Breast epithelium (tissue), 4 donors: ENCODE measurements at regions not wholly inside any gene's neighbourhood (a gene's known extent, or its start where the extent isn't known, plus 50 kb on each side); places are given as distances from the start of the nearest gene placed in this dataset.

Experiments
- DNase-seq, 2 donors: peaks; one replicate each; pipeline ENCODE4 v3.0.0-alpha.2; 2019; ENCODE audit warnings: low spot score in 2 of 2
- H3K27ac ChIP-seq, 2 donors: fragments of 200-600 bp; sonication (generic) in 1 of 2; one replicate each; pipeline ENCODE4 v1.5.1; 2016 to 2019; ENCODE audit warnings: mild to moderate bottlenecking in 1 of 2
- H3K27me3 ChIP-seq, 2 donors: fragments of 200-600 bp; sonication (generic) in 1 of 2; one replicate each; pipeline versions ENCODE4 v1.5.1 to v1.6.0; 2017 to 2019; ENCODE audit warnings: control low read depth in 1 of 2, mild to moderate bottlenecking in 1 of 2
- H3K36me3 ChIP-seq: fragments of 200-600 bp; one replicate; pipeline ENCODE4 v1.5.1; 2019
- H3K4me1 ChIP-seq, 2 donors: fragments of 200-600 bp; sonication (generic); one replicate each; pipeline ENCODE4 v1.5.1; 2016 to 2019; ENCODE audit warnings: control low read depth in 1 of 2
- H3K4me3 ChIP-seq, 3 donors: fragments of 200-600 bp; sonication (generic); 1 replicate in 2 of 3; 2 replicates in 1 of 3; pipeline ENCODE4 v1.5.1; 2016 to 2019; ENCODE audit warnings: mild to moderate bottlenecking in 3 of 3, moderate library complexity in 2 of 3
- H3K9me3 ChIP-seq, 2 donors: fragments of 200-600 bp; sonication (generic) in 1 of 2; one replicate each; pipeline ENCODE4 v1.5.1; 2016 to 2019; ENCODE audit warnings: control low read depth in 1 of 2
- POLR2A ChIP-seq: fragments of 450-650 bp; IDR thresholded peaks from one replicate; pipeline ENCODE4 v1.6.1; 2016; ENCODE audit warnings: antibody characterized with exemption, mild to moderate bottlenecking, moderate library complexity
- POLR2AphosphoS5 ChIP-seq, 3 donors: sonication (generic); formaldehyde crosslinking; IDR thresholded peaks; one replicate each; pipeline ENCODE4 v1.6.1; 2017; ENCODE audit warnings: antibody characterized with exemption in 3 of 3
- intact Hi-C: fragments of 100-400 bp; cut with DNase I; formaldehyde crosslinking; loops from one replicate; pipeline ENCODE4 v1.15.1; 2023; ENCODE audit warnings: low total_unique reads
- TF ChIP-seq, protein P1 (sequence below), 3 donors: fragments of 450-650 bp; IDR thresholded peaks; one replicate each; pipeline ENCODE4 v1.5.1; 2016 to 2017; ENCODE audit warnings: antibody characterized with exemption in 3 of 3, mild to moderate bottlenecking in 3 of 3, moderate library complexity in 3 of 3

DNA sequence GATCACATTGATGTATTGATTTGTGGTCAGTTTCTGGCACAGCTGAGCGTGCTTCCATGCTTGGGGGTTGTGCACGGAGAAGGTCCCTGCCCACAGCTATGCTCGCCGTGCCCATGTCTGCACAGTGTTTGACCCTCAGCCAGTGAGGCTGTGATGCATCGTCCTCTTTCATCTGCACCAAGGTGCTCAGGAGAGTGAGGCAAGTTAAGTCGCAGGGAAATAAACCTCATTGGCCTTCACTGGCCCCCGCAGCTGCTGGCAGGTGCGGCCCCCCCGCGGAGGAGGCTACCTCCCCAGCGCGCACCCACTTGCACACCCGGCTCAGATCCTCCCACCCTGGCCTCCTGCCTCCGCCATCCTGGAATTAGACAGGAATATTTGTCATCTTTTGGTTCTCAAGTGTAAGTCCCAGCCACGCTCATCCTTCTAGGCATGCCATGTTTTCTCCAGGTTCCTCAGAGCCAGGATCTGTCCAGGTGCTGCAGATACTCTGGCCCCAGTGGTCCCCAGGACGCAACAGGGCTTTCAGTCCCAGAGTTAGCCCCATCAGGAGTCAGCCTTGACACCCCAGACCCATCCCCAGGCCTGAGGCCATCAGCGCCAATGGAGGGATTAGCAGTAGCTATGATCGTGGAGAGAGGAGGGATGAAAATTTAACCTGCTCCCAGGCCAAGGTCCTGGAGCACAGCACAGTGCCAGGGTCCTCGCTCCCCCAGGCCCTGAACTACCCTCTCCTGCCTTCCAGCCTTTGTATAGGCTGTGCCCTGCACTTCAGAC is 93.7 kb downstream of the OAT start:
- Histone ChIP-seq H3K27me3 (no peaks in the 10 kb centered on the region), H3K36me3 (no peaks in the 10 kb centered on the region), H3K4me3 (no peak overlapping the region), H3K4me1 (no peaks in the 10 kb centered on the region), H3K9me3 (no peaks in the 10 kb centered on the region), H3K27ac (no peak overlapping the region)
- TF ChIP-seq POLR2AphosphoS5 (IDR thresholded peaks at IDR 0.05) (no peak), POLR2A (no peak)
- TF ChIP-seq, protein P1, sequence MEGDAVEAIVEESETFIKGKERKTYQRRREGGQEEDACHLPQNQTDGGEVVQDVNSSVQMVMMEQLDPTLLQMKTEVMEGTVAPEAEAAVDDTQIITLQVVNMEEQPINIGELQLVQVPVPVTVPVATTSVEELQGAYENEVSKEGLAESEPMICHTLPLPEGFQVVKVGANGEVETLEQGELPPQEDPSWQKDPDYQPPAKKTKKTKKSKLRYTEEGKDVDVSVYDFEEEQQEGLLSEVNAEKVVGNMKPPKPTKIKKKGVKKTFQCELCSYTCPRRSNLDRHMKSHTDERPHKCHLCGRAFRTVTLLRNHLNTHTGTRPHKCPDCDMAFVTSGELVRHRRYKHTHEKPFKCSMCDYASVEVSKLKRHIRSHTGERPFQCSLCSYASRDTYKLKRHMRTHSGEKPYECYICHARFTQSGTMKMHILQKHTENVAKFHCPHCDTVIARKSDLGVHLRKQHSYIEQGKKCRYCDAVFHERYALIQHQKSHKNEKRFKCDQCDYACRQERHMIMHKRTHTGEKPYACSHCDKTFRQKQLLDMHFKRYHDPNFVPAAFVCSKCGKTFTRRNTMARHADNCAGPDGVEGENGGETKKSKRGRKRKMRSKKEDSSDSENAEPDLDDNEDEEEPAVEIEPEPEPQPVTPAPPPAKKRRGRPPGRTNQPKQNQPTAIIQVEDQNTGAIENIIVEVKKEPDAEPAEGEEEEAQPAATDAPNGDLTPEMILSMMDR (IDR thresholded peaks at IDR 0.05): no peak
- intact Hi-C loops: no loop called here
- no peak for DNase-seq

DNA sequence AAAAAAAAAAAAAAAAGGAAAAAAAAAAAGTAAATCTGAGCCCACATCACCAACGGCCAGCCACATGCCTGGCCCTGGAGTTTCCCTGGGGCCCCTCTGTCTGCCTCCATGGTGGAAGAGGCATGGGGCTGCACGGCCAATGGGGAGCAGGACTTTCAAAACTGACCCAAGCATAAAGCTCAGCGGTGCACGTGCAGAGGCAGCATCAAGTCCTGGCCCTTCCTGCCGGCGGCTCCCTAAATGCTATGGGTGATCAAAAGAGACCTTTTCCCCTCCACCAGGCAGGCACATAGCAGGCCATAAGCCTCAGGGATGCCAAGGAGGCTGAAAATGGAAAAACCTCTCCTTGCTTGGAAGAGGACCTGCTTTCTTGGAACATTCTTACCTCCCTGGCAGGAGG is 94.3 kb downstream of the OAT start:
- Histone ChIP-seq H3K4me3 (no peak overlapping the region), H3K9me3 (no peaks in the 10 kb centered on the region), H3K4me1 (no peaks in the 10 kb centered on the region), H3K36me3 (no peaks in the 10 kb centered on the region), H3K27me3 (no peaks in the 10 kb centered on the region), H3K27ac (no peak overlapping the region)
- TF ChIP-seq, protein P1 (IDR thresholded peaks at IDR 0.05): no peak
- no peak for TF ChIP-seq POLR2A
- no peak for TF ChIP-seq POLR2AphosphoS5 (IDR thresholded peaks at IDR 0.05)
- intact Hi-C loops: no loop called here
- no peak for DNase-seq

DNA sequence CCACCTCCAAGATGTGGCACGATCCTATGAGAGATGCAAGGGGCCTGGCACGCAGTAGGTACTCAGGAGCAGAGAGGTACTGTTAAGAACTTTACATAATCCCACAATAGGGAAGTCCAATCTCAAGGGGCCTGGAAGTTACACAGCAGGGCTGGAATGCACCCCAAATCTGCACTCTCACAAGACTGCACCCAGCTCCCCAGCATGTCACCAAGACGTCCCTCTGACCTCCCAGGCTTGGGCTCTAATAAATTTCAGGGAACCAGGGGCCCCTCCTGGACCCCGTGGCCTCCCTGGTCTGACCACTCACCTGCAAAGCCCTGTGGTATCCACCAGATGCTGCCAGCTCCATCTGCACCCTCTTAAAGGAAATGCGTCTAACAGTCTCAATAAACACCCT is 94.9 kb downstream of the OAT start:
- TF ChIP-seq POLR2A (no peak), POLR2AphosphoS5 (IDR thresholded peaks at IDR 0.05) (no peak)
- TF ChIP-seq, protein P1 (IDR thresholded peaks at IDR 0.05): no peak
- Histone ChIP-seq H3K4me1 (no peaks in the 10 kb centered on the region), H3K27ac (no peak overlapping the region), H3K9me3 (no peaks in the 10 kb centered on the region), H3K36me3 (no peaks in the 10 kb centered on the region), H3K27me3 (no peaks in the 10 kb centered on the region), H3K4me3 (no peak overlapping the region)
- intact Hi-C loops: no loop called here
- no peak for DNase-seq

- intact Hi-C loops: no loop called here
These were observed 95.5 kb downstream of the OAT start for GRCh38 chr10:124323111-124323725.

More at GRCh38 chr10:124323111-124323725, 95.5 kb downstream of the OAT start:
- H3K36me3 ChIP-seq: no peaks in the 10 kb centered on the region
- no peak overlapping the region for H3K27ac ChIP-seq
- H3K4me3 ChIP-seq: no peak overlapping the region
- no peak for TF ChIP-seq POLR2AphosphoS5 (IDR thresholded peaks at IDR 0.05)
- TF ChIP-seq, protein P1 (IDR thresholded peaks at IDR 0.05): no peak
- no peak for TF ChIP-seq POLR2A
- no peaks in the 10 kb centered on the region for H3K9me3 ChIP-seq
- H3K27me3 ChIP-seq: no peaks in the 10 kb centered on the region
- no peaks in the 10 kb centered on the region for H3K4me1 ChIP-seq
- no peak for DNase-seq
